ENCODE measurements at regions not wholly inside any gene's neighbourhood (a gene's known extent, or its start where the extent isn't known, plus 50 kb on each side); places are given as distances from the start of the nearest gene placed in this dataset.

- intact Hi-C loops (cut with micrococcal nuclease), result no loop called here
- no peak for ATAC-seq
- H3K27me3 ChIP-seq (ENCODE audit: control insufficient read depth, insufficient read depth, low read length), result no peaks in the 10 kb centered on the region
- Mint-ChIP-seq H3K27me3 (ENCODE audit: low read depth in 2 of 2) (peaks cover 3 to 14% of the 10 kb centered on the region in 2 donors), H3K4me1 (peaks cover 6 to 13% of the 10 kb centered on the region in 2 donors), H3K36me3 (no peaks in the 10 kb centered on the region), H3K27ac (no peak overlapping the region), H3K9me3 (no peaks in the 10 kb centered on the region), H3K4me3 (no peak overlapping the region)
- TF ChIP-seq CTCF (IDR thresholded peaks at IDR 0.05), result no peak
- H3K27ac ChIP-seq (ENCODE audit: low read length), result no peak overlapping the region
- no peak for DNase-seq
- H3K4me3 ChIP-seq (ENCODE audit: low read length), result no peak overlapping the region
- no peaks in the 10 kb centered on the region for H3K36me3 ChIP-seq (ENCODE audit: control insufficient read depth, insufficient read depth, low read length)
- 68% methylated on average over 18 of the region's 18 CpGs for WGBS (ENCODE audit: insufficient coverage)
- no peaks in the 10 kb centered on the region for H3K9me3 ChIP-seq (ENCODE audit: control insufficient read depth, insufficient read depth, low read length)
- H3K4me1 ChIP-seq (ENCODE audit: control insufficient read depth, insufficient read depth, low read length), result peaks cover 4% of the 10 kb centered on the region
These were observed 441.7 kb upstream of the JARID2 start for GRCh38 chr6:14804001-14804784.

GRCh38 chr6:14804785-14805210 lies 441.1 kb upstream of the JARID2 start:
- H3K9me3 Mint-ChIP-seq, result no peaks in the 10 kb centered on the region
- DNase-seq, result no peak
- H3K4me3 ChIP-seq (ENCODE audit: low read length), result no peak overlapping the region
- no peaks in the 10 kb centered on the region for H3K9me3 ChIP-seq (ENCODE audit: control insufficient read depth, insufficient read depth, low read length)
- H3K27ac ChIP-seq (ENCODE audit: low read length), result no peak overlapping the region
- ATAC-seq, result no peak
- no peaks in the 10 kb centered on the region for H3K36me3 Mint-ChIP-seq
- TF ChIP-seq CTCF (IDR thresholded peaks at IDR 0.05), result no peak
- peaks cover 4 to 12% of the 10 kb centered on the region in 2 donors for H3K4me1 Mint-ChIP-seq
- H3K36me3 ChIP-seq (ENCODE audit: control insufficient read depth, insufficient read depth, low read length), result no peaks in the 10 kb centered on the region
- no peak overlapping the region for H3K4me3 Mint-ChIP-seq
- intact Hi-C loops (cut with micrococcal nuclease), result no loop called here
- peaks cover 3 to 12% of the 10 kb centered on the region in 2 donors for H3K27me3 Mint-ChIP-seq (ENCODE audit: low read depth in 2 of 2)
- 92% methylated on average over 10 of the region's 10 CpGs for WGBS (ENCODE audit: insufficient coverage)
- peaks cover 4% of the 10 kb centered on the region for H3K4me1 ChIP-seq (ENCODE audit: control insufficient read depth, insufficient read depth, low read length)
- no peaks in the 10 kb centered on the region for H3K27me3 ChIP-seq (ENCODE audit: control insufficient read depth, insufficient read depth, low read length)
- no peak overlapping the region for H3K27ac Mint-ChIP-seq

- Histone ChIP-seq H3K36me3 (ENCODE audit: control insufficient read depth, insufficient read depth, low read length) (no peaks in the 10 kb centered on the region), H3K9me3 (ENCODE audit: control insufficient read depth, insufficient read depth, low read length) (no peaks in the 10 kb centered on the region), H3K4me3 (ENCODE audit: low read length) (no peak overlapping the region), H3K27ac (ENCODE audit: low read length) (no peak overlapping the region), H3K4me1 (ENCODE audit: control insufficient read depth, insufficient read depth, low read length) (peaks cover 4% of the 10 kb centered on the region), H3K27me3 (ENCODE audit: control insufficient read depth, insufficient read depth, low read length) (no peaks in the 10 kb centered on the region)
- peaks cover 0 to 8% of the 10 kb centered on the region in 2 donors for H3K4me1 Mint-ChIP-seq
- WGBS (ENCODE audit: insufficient coverage), result 80% methylated on average over 2 of the region's 2 CpGs
- H3K9me3 Mint-ChIP-seq, result no peaks in the 10 kb centered on the region
- intact Hi-C loops (cut with micrococcal nuclease), result no loop called here
- TF ChIP-seq CTCF (IDR thresholded peaks at IDR 0.05), result no peak
- no peak overlapping the region for H3K27ac Mint-ChIP-seq
- no peak overlapping the region for H3K4me3 Mint-ChIP-seq
- ATAC-seq (no peak), DNase-seq (no peak)
- H3K36me3 Mint-ChIP-seq, result no peaks in the 10 kb centered on the region
- H3K27me3 Mint-ChIP-seq (ENCODE audit: low read depth in 2 of 2), result peaks cover 3 to 8% of the 10 kb centered on the region in 2 donors
These were observed 439.8 kb upstream of the JARID2 start for GRCh38 chr6:14806101-14806500.

DNA sequence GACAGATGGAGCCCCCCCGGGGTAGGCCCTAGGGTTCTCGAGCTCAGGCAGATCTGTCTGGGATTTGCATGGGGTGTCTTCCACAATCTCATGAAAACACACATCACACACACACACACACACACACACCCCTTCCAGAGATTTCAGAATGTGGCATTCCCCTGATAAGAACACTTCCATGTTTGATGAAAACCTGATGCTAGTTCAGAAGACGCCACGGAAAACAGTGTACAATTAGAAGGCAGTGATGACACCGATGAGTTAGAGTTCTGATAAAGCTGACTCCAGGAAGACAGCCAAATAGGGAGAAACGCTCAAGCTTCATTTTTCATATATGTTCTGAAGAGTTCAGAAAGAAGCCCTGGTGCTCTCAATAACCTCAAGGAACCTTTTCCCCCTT lies 438.7 kb upstream of the JARID2 start:
- Mint-ChIP-seq H3K36me3 (no peaks in the 10 kb centered on the region), H3K9me3 (no peaks in the 10 kb centered on the region), H3K4me3 (no peak overlapping the region), H3K27me3 (ENCODE audit: low read depth in 2 of 2) (peaks cover 3 to 8% of the 10 kb centered on the region in 2 donors), H3K4me1 (peaks cover 0 to 8% of the 10 kb centered on the region in 2 donors), H3K27ac (no peak overlapping the region)
- no peak for ATAC-seq
- Histone ChIP-seq H3K27me3 (ENCODE audit: control insufficient read depth, insufficient read depth, low read length) (no peaks in the 10 kb centered on the region), H3K36me3 (ENCODE audit: control insufficient read depth, insufficient read depth, low read length) (no peaks in the 10 kb centered on the region), H3K27ac (ENCODE audit: low read length) (no peak overlapping the region), H3K4me1 (ENCODE audit: control insufficient read depth, insufficient read depth, low read length) (peaks cover 4% of the 10 kb centered on the region), H3K4me3 (ENCODE audit: low read length) (no peak overlapping the region), H3K9me3 (ENCODE audit: control insufficient read depth, insufficient read depth, low read length) (no peaks in the 10 kb centered on the region)
- no peak for DNase-seq
- WGBS (ENCODE audit: insufficient coverage), result 97% methylated on average over 6 of the region's 6 CpGs
- intact Hi-C loops (cut with micrococcal nuclease), result no loop called here
- no peak for TF ChIP-seq CTCF (IDR thresholded peaks at IDR 0.05)
